Trophoblast cell (in vitro differentiated cells and primary cell): ENCODE measurements at regions not wholly inside any gene's neighbourhood (a gene's known extent, or its start where the extent isn't known, plus 50 kb on each side); places are given as distances from the start of the nearest gene placed in this dataset.

Source experiments
- DNase-seq, 2 donors: peaks; one replicate each; pipeline ENCODE4 v3.0.0-alpha.2; 2016
- H2AFZ ChIP-seq: 2 replicates; pipeline ENCODE4 v1.6.1; 2013; ENCODE audit warnings: low read length, moderate library complexity, mild to moderate bottlenecking; ENCODE audit not compliant: insufficient read depth, poor library complexity
- H2AK5ac ChIP-seq: 2 replicates; pipeline ENCODE4 v1.6.1; 2013; ENCODE audit warnings: mild to moderate bottlenecking, low read length
- H2BK120ac ChIP-seq: 2 replicates; pipeline ENCODE4 v1.6.1; 2013; ENCODE audit warnings: low read length, mild to moderate bottlenecking, moderate library complexity; ENCODE audit not compliant: insufficient read depth, poor library complexity
- H2BK12ac ChIP-seq: 2 replicates; pipeline ENCODE4 v1.6.1; 2013; ENCODE audit warnings: mild to moderate bottlenecking, low read length, moderate library complexity
- H2BK5ac ChIP-seq: 2 replicates; pipeline ENCODE4 v1.6.1; 2013; ENCODE audit warnings: low read length, low read depth, moderate library complexity, mild to moderate bottlenecking; ENCODE audit not compliant: poor library complexity
- H3K14ac ChIP-seq: 2 replicates; pipeline ENCODE4 v1.6.1; 2013; ENCODE audit warnings: mild to moderate bottlenecking, low read length
- H3K18ac ChIP-seq: 2 replicates; pipeline ENCODE4 v1.6.1; 2013; ENCODE audit warnings: mild to moderate bottlenecking, low read length
- H3K23ac ChIP-seq: 2 replicates; pipeline ENCODE4 v1.6.1; 2013; ENCODE audit warnings: low read length
- H3K27ac ChIP-seq: 2 replicates; pipeline ENCODE4 v1.5.1; 2013; ENCODE audit warnings: low read depth, mild to moderate bottlenecking, inconsistent platforms, low read length, moderate library complexity
- H3K27me3 ChIP-seq: 2 replicates; pipeline ENCODE4 v1.6.1; 2013; ENCODE audit warnings: inconsistent platforms, mild to moderate bottlenecking, low read length, moderate library complexity; ENCODE audit not compliant: insufficient read depth
- H3K36me3 ChIP-seq, 2 experiments: 1 replicate in 1 of 2; 2 replicates in 1 of 2; pipeline ENCODE4 v1.6.1; 2013; ENCODE audit warnings: low read length in 2 of 2, mild to moderate bottlenecking in 2 of 2, moderate library complexity in 1 of 2; ENCODE audit not compliant: insufficient read depth in 2 of 2, control insufficient read depth in 1 of 2
- H3K4ac ChIP-seq: 2 replicates; pipeline ENCODE4 v1.6.1; 2013; ENCODE audit warnings: low read depth, mild to moderate bottlenecking, low read length, moderate library complexity
- H3K4me1 ChIP-seq, 2 experiments: 1 replicate in 1 of 2; 2 replicates in 1 of 2; pipeline ENCODE4 v1.6.1; 2013; ENCODE audit warnings: low read length in 2 of 2, mild to moderate bottlenecking in 2 of 2, moderate library complexity in 1 of 2; ENCODE audit not compliant: insufficient read depth in 2 of 2, control insufficient read depth in 1 of 2
- H3K4me2 ChIP-seq: 2 replicates; pipeline ENCODE4 v1.6.1; 2013; ENCODE audit warnings: inconsistent platforms, mild to moderate bottlenecking, low read length, moderate library complexity
- H3K4me3 ChIP-seq: 2 replicates; pipeline ENCODE4 v1.5.1; 2013; ENCODE audit warnings: mild to moderate bottlenecking, low read depth, low read length, inconsistent platforms
- H3K79me1 ChIP-seq: one replicate; pipeline ENCODE4 v1.6.1; 2013; ENCODE audit warnings: low read length
- H3K79me2 ChIP-seq: 2 replicates; pipeline ENCODE4 v1.6.1; 2013; ENCODE audit warnings: low read length, mild to moderate bottlenecking; ENCODE audit not compliant: control insufficient read depth, insufficient read depth, poor library complexity
- H3K9ac ChIP-seq: 2 replicates; pipeline ENCODE4 v1.6.1; 2013; ENCODE audit warnings: mild to moderate bottlenecking, low read length
- H3K9me3 ChIP-seq: 2 replicates; pipeline ENCODE4 v1.6.1; 2013; ENCODE audit warnings: low read depth, mild to moderate bottlenecking, control low read depth, inconsistent platforms, low read length; ENCODE audit not compliant: insufficient read depth
- H4K12ac ChIP-seq: 2 replicates; pipeline ENCODE4 v1.6.1; 2013; ENCODE audit warnings: low read depth, mild to moderate bottlenecking, low read length, moderate library complexity
- H4K8ac ChIP-seq: 2 replicates; pipeline ENCODE4 v1.6.1; 2013; ENCODE audit warnings: low read depth, mild to moderate bottlenecking, low read length, moderate library complexity
- H4K91ac ChIP-seq: one replicate; pipeline ENCODE4 v1.6.1; 2013; ENCODE audit warnings: low read depth, mild to moderate bottlenecking, low read length, moderate library complexity
- WGBS: extraction: QIAGEN DNeasy Blood & Tissue Kit; methylation state at CpG from one replicate; pipeline ENCODE4 v1.1.7; 2013; ENCODE audit warnings: missing lambda C conversion rate; ENCODE audit not compliant: insufficient read length, insufficient coverage; ENCODE audit errors: extremely low coverage; 5-methylcytosine and 5-hydroxymethylcytosine counted together

DNA sequence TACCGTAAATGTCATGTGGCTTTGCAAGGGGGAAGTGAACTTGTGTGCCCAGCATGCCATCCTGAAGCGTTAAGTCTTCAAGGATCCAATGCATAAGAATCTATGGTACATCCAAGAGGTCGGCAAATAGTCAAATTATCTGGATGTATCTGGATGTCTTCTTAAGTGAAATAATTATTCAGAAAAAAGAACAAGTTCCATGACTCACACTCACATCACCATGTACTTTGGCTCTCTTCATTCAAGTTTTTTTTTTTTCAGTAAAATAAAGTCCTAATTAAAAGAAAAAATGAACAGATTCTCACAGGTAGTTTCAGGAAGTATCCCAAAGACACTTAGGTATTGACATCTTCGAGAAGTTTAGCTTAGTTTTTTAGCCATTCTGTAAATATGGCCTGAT, 62.7 kb upstream of the MEGF10 start:
- Histone ChIP-seq H2AFZ (no peak overlapping the region), H3K27ac (no peak overlapping the region), H3K14ac (no peak overlapping the region), H2BK12ac (no peak overlapping the region), H3K9ac (no peak overlapping the region), H3K4me2 (no peak overlapping the region), H3K4ac (no peak overlapping the region), H2AK5ac (no peak overlapping the region), H2BK120ac (no peak overlapping the region), H3K4me3 (no peak overlapping the region), H3K18ac (no peak overlapping the region), H3K23ac (no peak overlapping the region), H3K27me3 (no peaks in the 10 kb centered on the region), H3K9me3 (no peaks in the 10 kb centered on the region), H2BK5ac (no peak overlapping the region), H4K91ac (no peak overlapping the region), H3K4me1 (peaks cover 3 to 5% of the 10 kb centered on the region in 2 experiments), H3K79me1 (peaks cover 3% of the 10 kb centered on the region), H4K8ac (no peak overlapping the region), H3K79me2 (no peaks in the 10 kb centered on the region), H4K12ac (no peak overlapping the region), H3K36me3 (no peaks in the 10 kb centered on the region)
- DNase-seq, result no peak
- WGBS, result no CpG with 5 or more reads among the region's 4 CpGs

DNA sequence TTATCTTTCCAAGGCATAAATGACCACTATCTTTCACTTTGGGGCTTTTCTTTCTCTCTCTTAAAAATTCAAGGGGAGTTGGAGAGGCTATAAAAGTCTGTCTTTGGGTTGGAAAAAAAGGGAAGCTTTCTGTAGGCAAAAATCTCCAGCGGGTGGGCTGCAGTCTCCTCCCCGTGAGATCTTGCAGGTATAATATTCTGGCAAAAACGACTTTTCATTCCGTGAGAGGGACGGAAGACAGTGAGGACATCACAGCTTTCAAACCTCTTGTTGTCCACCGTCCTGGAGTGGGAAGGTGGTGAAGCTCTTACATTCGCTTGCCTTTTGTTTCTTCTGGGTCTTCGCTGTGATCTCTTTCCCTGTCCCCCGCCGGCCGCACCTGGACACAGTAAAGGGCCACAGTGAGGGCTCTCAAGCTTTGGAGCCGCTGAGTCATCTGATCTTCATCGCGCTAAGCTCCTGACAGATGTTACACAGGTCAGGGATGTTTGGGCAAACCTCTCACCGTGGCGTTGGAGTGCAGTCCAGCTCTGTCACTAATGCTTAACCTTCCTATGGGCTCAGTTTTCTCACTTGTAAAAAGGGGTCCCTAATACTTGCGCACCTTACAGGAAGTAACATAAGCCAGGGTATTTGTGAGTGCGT, 61.9 kb upstream of the MEGF10 start:
- H3K18ac ChIP-seq, result no peak overlapping the region
- H3K9me3 ChIP-seq, result no peaks in the 10 kb centered on the region
- H3K9ac ChIP-seq, result no peak overlapping the region
- H3K4me3 ChIP-seq, result peak overlapping the region; percentile 70
- no peak overlapping the region for H4K8ac ChIP-seq
- peak; percentile 68 to 79 for DNase-seq
- no peak overlapping the region for H3K14ac ChIP-seq
- H3K27ac ChIP-seq, result peak overlapping the region; percentile 16
- no peak overlapping the region for H3K4ac ChIP-seq
- no peak overlapping the region for H2BK12ac ChIP-seq
- H2BK120ac ChIP-seq, result no peak overlapping the region
- no peaks in the 10 kb centered on the region for H3K27me3 ChIP-seq
- peaks cover 3 to 5% of the 10 kb centered on the region in 2 experiments for H3K4me1 ChIP-seq
- no peaks in the 10 kb centered on the region for H3K79me2 ChIP-seq
- H4K12ac ChIP-seq, result no peak overlapping the region
- H2BK5ac ChIP-seq, result no peak overlapping the region
- no peak overlapping the region for H4K91ac ChIP-seq
- no peak overlapping the region for H3K23ac ChIP-seq
- peak overlapping the region; percentile 94 for H3K4me2 ChIP-seq
- no peaks in the 10 kb centered on the region for H3K36me3 ChIP-seq
- peaks cover 3% of the 10 kb centered on the region for H3K79me1 ChIP-seq
- WGBS, result no CpG with 5 or more reads among the region's 18 CpGs
- no peak overlapping the region for H2AK5ac ChIP-seq
- no peak overlapping the region for H2AFZ ChIP-seq

DNA sequence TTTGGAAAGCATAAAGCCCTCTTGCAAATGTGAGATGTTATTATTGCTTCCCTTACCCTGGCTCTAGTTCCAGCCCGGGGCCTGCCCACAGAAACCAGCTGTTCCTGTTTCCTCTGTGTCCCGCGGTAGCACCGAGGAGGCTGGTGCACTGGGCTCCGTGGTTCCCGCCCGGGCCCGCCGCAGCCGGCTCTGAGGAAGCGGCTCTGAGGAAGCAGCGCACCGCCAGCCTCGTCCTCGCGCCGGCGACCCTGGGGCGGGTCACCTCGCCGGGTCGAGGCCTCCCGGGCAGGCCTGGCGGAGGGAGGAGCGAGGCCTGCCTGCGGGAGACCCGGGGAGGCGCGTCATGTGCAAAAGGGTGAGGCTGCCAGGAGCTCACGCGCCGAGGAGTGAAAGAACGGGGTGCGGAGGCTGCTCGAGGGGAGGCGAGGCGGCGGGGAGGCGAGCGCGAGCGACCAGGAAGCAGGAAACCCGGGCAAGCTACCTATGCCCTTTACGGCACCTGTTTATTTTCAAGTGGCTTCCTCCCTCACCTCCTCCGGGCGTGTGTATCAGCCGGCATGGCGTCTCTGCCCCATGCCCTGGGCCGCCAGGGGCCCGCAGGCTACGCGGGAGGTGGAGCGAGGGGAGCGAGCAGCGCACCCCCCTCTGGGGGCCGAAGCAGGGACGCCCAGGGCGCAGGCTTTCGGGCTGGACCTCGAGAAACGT, 61.3 kb upstream of the MEGF10 start:
- peak; percentile 73 to 80 for DNase-seq

DNA sequence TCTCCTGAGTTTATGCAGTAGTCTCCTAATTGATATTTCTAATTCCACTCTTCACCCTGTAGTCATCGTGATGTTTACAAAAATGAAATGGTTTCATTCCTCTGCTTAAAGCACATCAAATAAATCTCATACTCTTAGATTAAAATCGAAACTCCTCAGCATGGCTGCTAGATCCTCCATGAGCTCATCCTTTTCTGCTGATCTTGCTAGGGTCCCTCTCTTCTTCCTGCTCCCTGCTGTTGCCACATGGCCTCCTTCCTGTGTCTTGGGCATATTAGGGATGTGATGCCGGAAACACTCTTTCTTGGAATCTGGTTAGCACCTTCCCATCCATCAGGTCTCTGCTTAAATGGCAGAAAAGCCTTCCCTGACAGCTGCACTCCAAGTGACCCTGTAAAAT, 59.5 kb upstream of the MEGF10 start:
- H3K79me1 ChIP-seq, result peaks cover 3% of the 10 kb centered on the region
- peaks cover 3 to 5% of the 10 kb centered on the region in 2 experiments for H3K4me1 ChIP-seq
- WGBS, result no CpG with 5 or more reads among the region's 3 CpGs

More for the DNA sequence above, 61.3 kb upstream of the MEGF10 start:
- Histone ChIP-seq H3K79me1 (peaks cover 3% of the 10 kb centered on the region), H3K4me3 (peak overlapping the region; percentile 70), H3K9ac (peak overlapping the region; percentile 63), H3K4me2 (peak overlapping the region; percentile 94), H4K91ac (peak overlapping the region; percentile 67), H3K23ac (no peak overlapping the region), H2BK120ac (peak overlapping the region; percentile 28), H3K9me3 (no peaks in the 10 kb centered on the region), H3K4me1 (peaks cover 3 to 5% of the 10 kb centered on the region in 2 experiments), H3K27me3 (no peaks in the 10 kb centered on the region), H3K79me2 (no peaks in the 10 kb centered on the region), H3K27ac (peak overlapping the region; percentile 16), H2BK5ac (no peak overlapping the region), H3K4ac (no peak overlapping the region), H2AFZ (peak overlapping the region; percentile 9), H2BK12ac (no peak overlapping the region), H3K36me3 (no peaks in the 10 kb centered on the region), H4K8ac (peak overlapping the region; percentile 51), H2AK5ac (no peak overlapping the region), H3K14ac (peak overlapping the region; percentile 2), H4K12ac (peak overlapping the region; percentile 21), H3K18ac (no peak overlapping the region)
- WGBS, result no CpG with 5 or more reads among the region's 61 CpGs

More for the DNA sequence above, 59.5 kb upstream of the MEGF10 start:
- no peak overlapping the region for H2BK12ac ChIP-seq
- H3K79me2 ChIP-seq, result no peaks in the 10 kb centered on the region
- no peak overlapping the region for H4K8ac ChIP-seq
- no peak overlapping the region for H3K14ac ChIP-seq
- no peak overlapping the region for H3K4me3 ChIP-seq
- H2BK5ac ChIP-seq, result no peak overlapping the region
- no peak overlapping the region for H4K91ac ChIP-seq
- no peak overlapping the region for H2AFZ ChIP-seq
- no peaks in the 10 kb centered on the region for H3K27me3 ChIP-seq
- H3K36me3 ChIP-seq, result no peaks in the 10 kb centered on the region
- H3K27ac ChIP-seq, result no peak overlapping the region
- no peak overlapping the region for H3K18ac ChIP-seq
- H3K9me3 ChIP-seq, result no peaks in the 10 kb centered on the region
- no peak overlapping the region for H2AK5ac ChIP-seq
- H3K9ac ChIP-seq, result no peak overlapping the region
- no peak overlapping the region for H3K4me2 ChIP-seq
- no peak overlapping the region for H3K4ac ChIP-seq
- H2BK120ac ChIP-seq, result no peak overlapping the region
- no peak overlapping the region for H4K12ac ChIP-seq
- no peak overlapping the region for H3K23ac ChIP-seq
- no peak for DNase-seq
